ENCODE measurements at regions not wholly inside any gene's neighbourhood (a gene's known extent, or its start where the extent isn't known, plus 50 kb on each side); places are given as distances from the start of the nearest gene placed in this dataset.

GRCh38 chr22:49258107-49259010 is 569.3 kb downstream of the BRD1 start:
- in situ Hi-C loops (cut with HindIII; ENCODE audit: low sequenced_read_pairs) = no loop called here
- DNase-seq (ENCODE audit: low read depth) = no peak
- no peak for TF ChIP-seq CTCF (IDR thresholded peaks at IDR 0.05; ENCODE audit: low read depth, low read length, missing control alignments)
- H3K4me3 ChIP-seq (ENCODE audit: low read depth, low read length) = no peak overlapping the region

GRCh38 chr22:49257551-49257961 is 570.1 kb downstream of the BRD1 start:
- no peak for DNase-seq (ENCODE audit: low read depth)
- TF ChIP-seq CTCF (IDR thresholded peaks at IDR 0.05; ENCODE audit: low read depth, low read length, missing control alignments) = no peak
- H3K4me3 ChIP-seq (ENCODE audit: low read depth, low read length) = no peak overlapping the region
- in situ Hi-C loops (cut with HindIII; ENCODE audit: low sequenced_read_pairs) = no loop called here

GRCh38 chr22:49255741-49256318 is 571.8 kb downstream of the BRD1 start:
- in situ Hi-C loops (cut with HindIII; ENCODE audit: low sequenced_read_pairs) = no loop called here
- no peak for DNase-seq (ENCODE audit: low read depth)
- no peak overlapping the region for H3K4me3 ChIP-seq (ENCODE audit: low read depth, low read length)
- no peak for TF ChIP-seq CTCF (IDR thresholded peaks at IDR 0.05; ENCODE audit: low read depth, low read length, missing control alignments)

GRCh38 chr22:49255154-49255553 is 572.5 kb downstream of the BRD1 start:
- H3K4me3 ChIP-seq (ENCODE audit: low read depth, low read length) = no peak overlapping the region
- in situ Hi-C loops (cut with HindIII; ENCODE audit: low sequenced_read_pairs) = no loop called here
- TF ChIP-seq CTCF (IDR thresholded peaks at IDR 0.05; ENCODE audit: low read depth, low read length, missing control alignments) = no peak
- DNase-seq (ENCODE audit: low read depth) = no peak

GRCh38 chr22:49253656-49254055 is 574.0 kb downstream of the BRD1 start:
- in situ Hi-C loops (cut with HindIII; ENCODE audit: low sequenced_read_pairs) = no loop called here
- H3K4me3 ChIP-seq (ENCODE audit: low read depth, low read length) = no peak overlapping the region
- no peak for TF ChIP-seq CTCF (IDR thresholded peaks at IDR 0.05; ENCODE audit: low read depth, low read length, missing control alignments)
- no peak for DNase-seq (ENCODE audit: low read depth)

GRCh38 chr22:49251371-49251770 is 576.3 kb downstream of the BRD1 start:
- DNase-seq (ENCODE audit: low read depth) = no peak
- in situ Hi-C loops (cut with HindIII; ENCODE audit: low sequenced_read_pairs) = no loop called here
- no peak overlapping the region for H3K4me3 ChIP-seq (ENCODE audit: low read depth, low read length)
- TF ChIP-seq CTCF (IDR thresholded peaks at IDR 0.05; ENCODE audit: low read depth, low read length, missing control alignments) = no peak
